MCF 10A (cell line): ENCODE measurements at regions not wholly inside any gene's neighbourhood (a gene's known extent, or its start where the extent isn't known, plus 50 kb on each side); places are given as distances from the start of the nearest gene placed in this dataset.

ENCODE experiments used
- BruUV-seq: library from RNA; stranded (reverse); fragments of 400-500 nt; replicated peaks from 2 replicates; lab custom pipeline; 2021; lab: Mats Ljungman, UMichigan
- CTCF ChIA-PET: fragments of 300-600 bp; sonication (Branson Sonifier 250); formaldehyde crosslinking; extraction: SDS; loops from one replicate; lab custom pipeline; 2021; ENCODE audit warnings: antibody characterized with exemption, inconsistent platforms; lab: Yijun Ruan, JAX
- POLR2A ChIA-PET: fragments of 300-600, 350-650 bp; sonication (Branson Sonifier 250); formaldehyde crosslinking; extraction: SDS; loops from one replicate; lab custom pipeline; 2020; ENCODE audit warnings: antibody characterized with exemption, inconsistent platforms; lab: Yijun Ruan, JAX
- DNase-seq: peaks from one replicate; pipeline ENCODE4 v3.0.0-alpha.2; 2018; ENCODE audit not compliant: unreplicated experiment
- H3K27ac Mint-ChIP-seq: one replicate; pipeline ENCODE4 v1.8.0; 2022; ENCODE audit warnings: mild to moderate bottlenecking, low read depth, mixed read lengths; ENCODE audit not compliant: unreplicated experiment
- H3K27me3 Mint-ChIP-seq: one replicate; pipeline ENCODE4 v1.8.0; 2022; ENCODE audit warnings: mixed read lengths; ENCODE audit not compliant: insufficient read depth, unreplicated experiment
- H3K36me3 Mint-ChIP-seq: one replicate; pipeline ENCODE4 v1.8.0; 2022; ENCODE audit warnings: mild to moderate bottlenecking, moderate library complexity, mixed read lengths; ENCODE audit not compliant: insufficient read depth, unreplicated experiment
- H3K4me1 Mint-ChIP-seq: one replicate; pipeline ENCODE4 v1.8.0; 2022; ENCODE audit warnings: mixed read lengths; ENCODE audit not compliant: insufficient read depth, unreplicated experiment
- H3K4me3 Mint-ChIP-seq: one replicate; pipeline ENCODE4 v1.8.0; 2022; ENCODE audit warnings: mild to moderate bottlenecking, moderate library complexity, mixed read lengths; ENCODE audit not compliant: unreplicated experiment
- H3K9me3 Mint-ChIP-seq: one replicate; pipeline ENCODE4 v1.8.0; 2022; ENCODE audit warnings: mixed read lengths; ENCODE audit not compliant: unreplicated experiment
- intact Hi-C: fragments of 100-400 bp; cut with micrococcal nuclease; formaldehyde crosslinking; loops from 2 replicates; pipeline ENCODE4 v1.14.1; 2022
- TF ChIP-seq, protein P1 (sequence below): fragments of 200-600 bp; IDR thresholded peaks from one replicate; pipeline ENCODE4 v1.8.0; 2022; ENCODE audit warnings: antibody characterized with exemption, mild to moderate bottlenecking; ENCODE audit not compliant: unreplicated experiment

DNA sequence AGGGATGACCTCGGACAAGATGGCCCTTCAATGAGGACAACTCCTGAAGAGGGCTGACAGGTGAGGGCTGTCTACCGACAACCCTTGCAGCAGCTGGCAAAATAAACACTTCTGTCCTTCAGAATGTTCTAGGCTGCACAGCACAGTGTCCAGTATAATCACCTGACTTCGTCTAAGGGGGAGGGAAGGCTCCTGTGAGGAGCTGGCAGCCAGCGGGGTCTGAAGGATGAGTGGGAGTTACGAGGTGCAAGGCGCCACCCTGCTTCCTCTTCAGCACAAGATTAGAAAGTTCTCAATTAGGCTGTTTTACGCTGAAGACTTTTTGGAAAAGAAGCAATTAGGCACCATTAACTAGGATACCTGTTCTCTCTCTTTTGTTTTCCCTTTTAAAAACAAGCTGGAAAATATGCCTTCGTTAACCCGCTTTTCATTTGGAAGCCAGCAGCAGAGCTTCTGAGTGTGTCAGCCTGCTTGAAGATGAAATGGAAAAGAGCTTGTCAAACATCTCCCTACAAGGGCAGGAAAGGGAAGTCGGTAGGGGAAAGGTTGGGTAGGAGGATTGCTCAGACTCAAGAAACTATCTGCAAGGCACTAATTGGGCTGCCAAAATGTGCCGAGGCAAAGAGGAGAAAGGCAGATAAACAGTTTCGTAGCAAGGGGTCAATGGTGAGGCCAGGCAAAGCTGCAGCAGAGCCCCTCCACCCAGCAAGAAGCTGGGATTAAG, 592.2 kb upstream of the CADM1 start:
- intact Hi-C loops: no loop called here
- H3K4me3 Mint-ChIP-seq: no peak overlapping the region
- no peaks in the 10 kb centered on the region for H3K27me3 Mint-ChIP-seq
- peaks cover 38% of the 10 kb centered on the region for H3K9me3 Mint-ChIP-seq
- no peak for DNase-seq
- no TSS peak for BruUV-seq
- ChIA-PET POLR2A (no interaction called here), CTCF (no interaction called here)
- TF ChIP-seq, protein P1, sequence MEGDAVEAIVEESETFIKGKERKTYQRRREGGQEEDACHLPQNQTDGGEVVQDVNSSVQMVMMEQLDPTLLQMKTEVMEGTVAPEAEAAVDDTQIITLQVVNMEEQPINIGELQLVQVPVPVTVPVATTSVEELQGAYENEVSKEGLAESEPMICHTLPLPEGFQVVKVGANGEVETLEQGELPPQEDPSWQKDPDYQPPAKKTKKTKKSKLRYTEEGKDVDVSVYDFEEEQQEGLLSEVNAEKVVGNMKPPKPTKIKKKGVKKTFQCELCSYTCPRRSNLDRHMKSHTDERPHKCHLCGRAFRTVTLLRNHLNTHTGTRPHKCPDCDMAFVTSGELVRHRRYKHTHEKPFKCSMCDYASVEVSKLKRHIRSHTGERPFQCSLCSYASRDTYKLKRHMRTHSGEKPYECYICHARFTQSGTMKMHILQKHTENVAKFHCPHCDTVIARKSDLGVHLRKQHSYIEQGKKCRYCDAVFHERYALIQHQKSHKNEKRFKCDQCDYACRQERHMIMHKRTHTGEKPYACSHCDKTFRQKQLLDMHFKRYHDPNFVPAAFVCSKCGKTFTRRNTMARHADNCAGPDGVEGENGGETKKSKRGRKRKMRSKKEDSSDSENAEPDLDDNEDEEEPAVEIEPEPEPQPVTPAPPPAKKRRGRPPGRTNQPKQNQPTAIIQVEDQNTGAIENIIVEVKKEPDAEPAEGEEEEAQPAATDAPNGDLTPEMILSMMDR: no peak
- no peaks in the 10 kb centered on the region for H3K4me1 Mint-ChIP-seq
- H3K36me3 Mint-ChIP-seq: no peaks in the 10 kb centered on the region
- no peak overlapping the region for H3K27ac Mint-ChIP-seq

DNA sequence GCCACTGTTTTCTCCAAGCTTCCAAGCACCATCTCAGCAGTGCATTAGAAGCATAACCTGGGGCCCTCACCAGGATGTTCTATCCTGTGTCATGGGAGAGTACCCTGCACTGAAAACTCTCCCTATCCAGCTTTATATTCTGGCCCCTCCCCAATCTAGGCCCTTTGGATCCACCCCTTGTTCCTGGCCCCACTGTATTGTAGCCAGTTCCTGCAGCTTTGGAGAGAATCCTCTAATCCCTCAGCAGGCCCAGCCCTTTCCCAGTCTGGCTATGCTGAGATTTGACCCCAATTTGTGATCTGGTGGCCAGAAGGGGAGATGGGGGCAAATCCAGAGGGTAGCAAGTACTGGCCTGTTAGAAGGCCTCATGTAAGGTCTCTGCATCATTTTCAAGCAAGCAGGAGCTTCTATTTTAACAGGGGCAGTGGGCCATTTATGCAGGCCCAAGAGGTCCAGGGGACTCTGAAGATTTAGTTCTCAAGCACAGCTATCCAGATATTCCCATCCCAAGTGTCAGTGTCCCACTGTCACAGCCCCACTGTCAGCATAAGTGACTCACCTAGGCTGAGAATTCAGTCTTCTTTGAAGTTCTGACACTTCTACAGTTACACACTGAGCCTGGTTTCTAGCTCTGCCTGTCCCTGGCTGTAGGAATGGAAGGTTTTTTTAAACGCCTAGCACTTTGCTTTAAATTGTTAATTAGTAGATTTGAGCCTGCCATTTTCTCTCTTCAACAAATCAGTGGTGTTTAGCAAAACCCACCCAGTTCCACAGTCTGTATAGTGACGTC, 589.5 kb upstream of the CADM1 start:
- ChIA-PET POLR2A (no interaction called here), CTCF (no interaction called here)
- no peak for DNase-seq
- H3K9me3 Mint-ChIP-seq: peaks cover 35% of the 10 kb centered on the region
- no peak overlapping the region for H3K27ac Mint-ChIP-seq
- H3K36me3 Mint-ChIP-seq: no peaks in the 10 kb centered on the region
- BruUV-seq: no TSS peak
- intact Hi-C loops: no loop called here
- no peaks in the 10 kb centered on the region for H3K27me3 Mint-ChIP-seq
- H3K4me1 Mint-ChIP-seq: no peaks in the 10 kb centered on the region
- TF ChIP-seq, protein P1: no peak
- H3K4me3 Mint-ChIP-seq: no peak overlapping the region

DNA sequence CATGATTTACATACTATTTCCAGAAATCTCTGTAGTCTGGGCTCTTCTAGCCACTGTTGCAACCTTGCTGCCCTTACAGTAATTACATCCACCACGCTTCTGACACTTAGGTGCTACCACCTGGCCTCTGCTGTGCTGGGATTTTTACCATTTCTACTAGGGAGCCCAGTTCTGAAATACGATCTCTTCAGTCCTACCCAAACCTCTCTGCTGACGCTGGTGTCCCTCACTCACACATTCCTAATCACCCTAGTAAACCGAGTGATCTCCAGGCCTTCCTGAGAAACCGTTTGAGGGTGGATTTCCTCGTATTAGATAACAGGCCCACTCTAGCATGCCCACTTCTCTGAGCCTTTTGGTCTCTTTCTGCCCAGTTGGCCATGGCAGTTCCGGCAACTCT, 588.9 kb upstream of the CADM1 start:
- Mint-ChIP-seq H3K36me3 (no peaks in the 10 kb centered on the region), H3K4me3 (no peak overlapping the region), H3K9me3 (peaks cover 40% of the 10 kb centered on the region), H3K4me1 (no peaks in the 10 kb centered on the region), H3K27ac (no peak overlapping the region), H3K27me3 (no peaks in the 10 kb centered on the region)
- CTCF ChIA-PET: no interaction called here
- POLR2A ChIA-PET: no interaction called here
- intact Hi-C loops: no loop called here
- TF ChIP-seq, protein P1: no peak
- BruUV-seq: no TSS peak
- DNase-seq: no peak

DNA sequence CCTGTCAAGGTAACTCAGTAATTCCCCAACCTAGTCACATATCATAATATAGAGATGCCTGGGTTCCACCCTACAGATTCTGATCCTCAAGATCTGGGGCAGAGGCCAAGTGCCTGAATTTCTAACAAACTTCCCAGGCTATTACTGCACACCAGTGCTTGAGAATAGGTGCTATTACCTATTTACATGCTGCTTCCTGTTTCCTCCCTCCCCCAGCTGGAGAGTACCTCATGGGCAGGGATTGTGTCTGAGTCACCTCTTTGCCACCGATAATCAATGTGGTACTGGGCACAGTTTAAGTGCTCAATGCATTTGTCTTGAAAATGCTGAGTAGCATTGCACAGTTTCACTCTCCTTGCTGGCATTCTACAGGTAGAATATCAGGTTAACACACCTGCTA, 582.2 kb upstream of the CADM1 start:
- H3K9me3 Mint-ChIP-seq: peaks cover 34% of the 10 kb centered on the region
- ChIA-PET POLR2A (no interaction called here), CTCF (interaction anchor here (0.7 kb wide), 1 partner anchor 365 kb away, joined by 4 read pairs; no protein-coding TSS in a partner anchor)
- no peak overlapping the region for H3K27ac Mint-ChIP-seq
- no peak overlapping the region for H3K4me3 Mint-ChIP-seq
- no TSS peak for BruUV-seq
- no peaks in the 10 kb centered on the region for H3K36me3 Mint-ChIP-seq
- no peaks in the 10 kb centered on the region for H3K4me1 Mint-ChIP-seq
- intact Hi-C loops: no loop called here
- TF ChIP-seq, protein P1: no peak
- DNase-seq: no peak
- H3K27me3 Mint-ChIP-seq: no peaks in the 10 kb centered on the region
